ENCODE measurements at regions not wholly inside any gene's neighbourhood (a gene's known extent, or its start where the extent isn't known, plus 50 kb on each side); places are given as distances from the start of the nearest gene placed in this dataset.

GRCh38 chr21:27126140-27126539, 159.3 kb upstream of the ADAMTS5 start:
- no peak for DNase-seq

- DNase-seq, result no peak
Observed at GRCh38 chr21:27122686-27123085, 155.8 kb upstream of the ADAMTS5 start.

DNA sequence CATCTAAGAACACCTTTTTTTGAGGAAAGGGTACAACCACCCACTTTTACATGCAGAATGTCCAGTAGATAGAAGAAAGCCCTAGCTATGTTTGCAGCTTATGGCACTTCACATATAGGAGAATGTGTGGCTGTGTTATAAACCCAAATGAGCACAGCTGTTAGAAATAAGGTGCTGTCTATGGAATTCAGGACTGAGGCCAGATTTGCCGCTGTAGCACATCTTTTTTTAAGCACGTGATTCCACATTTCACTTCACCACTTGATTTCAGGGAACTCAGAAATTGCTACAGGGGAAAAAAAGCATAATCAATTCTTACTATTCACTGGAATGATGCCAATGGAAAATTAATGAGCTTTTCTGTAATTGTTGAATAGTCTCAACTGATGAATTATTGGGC, 147.2 kb upstream of the ADAMTS5 start:
- no peak for DNase-seq

- DNase-seq, result no peak
Observed at GRCh38 chr21:27112186-27112585, 145.3 kb upstream of the ADAMTS5 start.

- no peak for DNase-seq
Observed at GRCh38 chr21:27110956-27111355, 144.1 kb upstream of the ADAMTS5 start.

DNA sequence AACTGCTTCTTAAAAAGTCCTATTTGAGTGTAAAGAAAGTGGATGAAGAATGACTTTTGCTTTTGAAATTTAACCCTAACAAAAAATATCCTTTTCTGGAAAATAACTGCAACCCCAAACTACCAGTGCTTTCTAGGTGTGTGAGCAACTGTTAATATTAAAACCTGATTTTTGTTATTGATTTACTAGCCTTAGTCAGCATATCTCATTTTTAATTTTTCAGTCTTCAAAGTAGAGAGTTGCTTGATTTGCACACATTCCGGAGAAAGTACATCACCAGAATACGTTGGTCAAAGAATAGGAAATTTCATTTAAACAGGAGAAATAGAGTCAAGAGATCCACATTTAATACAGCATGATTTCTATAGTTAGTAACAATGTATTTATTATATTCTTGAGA, 141.8 kb upstream of the ADAMTS5 start:
- no peak for DNase-seq

DNA sequence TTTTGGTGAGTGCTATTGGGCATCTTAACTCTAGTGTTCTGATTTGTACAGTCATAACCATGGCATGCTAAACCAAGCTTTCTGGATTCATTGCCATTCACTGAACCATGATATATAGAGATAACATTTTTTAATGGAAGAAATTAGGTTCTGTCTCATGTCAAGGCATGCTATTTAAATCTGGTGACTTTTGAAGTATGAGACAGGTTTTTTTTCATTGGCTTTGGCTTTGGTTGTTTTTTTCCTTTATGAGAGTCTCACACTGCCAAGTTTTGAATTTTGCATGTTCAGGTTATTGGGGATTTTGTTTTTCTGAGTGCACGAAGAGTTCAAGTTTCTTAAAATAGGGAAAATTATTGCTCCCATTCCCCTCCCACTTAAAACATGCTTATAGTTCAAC, 141.3 kb upstream of the ADAMTS5 start:
- no peak for DNase-seq

- DNase-seq, result no peak
Observed at GRCh38 chr21:27104846-27105431, 138.1 kb upstream of the ADAMTS5 start.

DNA sequence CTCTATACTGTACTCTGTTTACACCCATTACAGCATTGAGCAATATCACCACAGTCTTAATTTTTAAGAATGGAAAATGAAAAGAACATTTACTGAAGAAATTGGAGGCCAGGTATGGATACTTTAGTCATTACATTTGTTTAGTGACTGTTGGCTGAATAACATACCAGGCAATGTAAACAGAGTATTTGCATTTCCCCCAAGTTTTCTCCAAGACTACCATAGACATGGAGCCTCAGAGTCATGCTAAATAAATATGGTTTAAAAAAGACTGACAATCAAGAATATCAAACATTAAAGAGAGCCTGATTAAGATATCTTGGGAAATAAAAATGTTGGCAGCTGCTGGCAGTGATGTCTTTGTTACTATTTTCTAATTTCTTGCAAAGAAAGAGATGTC, 136.9 kb upstream of the ADAMTS5 start:
- no peak for DNase-seq

DNA sequence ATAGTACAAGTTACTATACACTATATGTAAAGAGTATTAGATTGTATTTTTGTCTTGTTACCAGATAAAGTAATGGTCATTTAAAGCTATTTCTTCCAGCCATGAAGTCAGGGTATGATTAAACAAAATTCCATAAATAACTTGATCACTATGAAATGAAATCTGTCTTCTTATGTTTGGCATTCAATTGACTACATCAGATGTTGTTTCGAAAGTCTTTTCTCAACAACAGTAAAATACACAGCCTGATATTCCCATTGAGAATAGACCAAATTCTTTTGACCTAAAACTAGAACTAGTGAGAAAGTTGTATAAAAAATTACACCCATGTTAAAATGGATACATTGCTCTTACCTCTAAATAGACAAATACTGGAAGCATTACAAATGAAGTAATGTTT, 134.6 kb upstream of the ADAMTS5 start:
- no peak for DNase-seq

DNA sequence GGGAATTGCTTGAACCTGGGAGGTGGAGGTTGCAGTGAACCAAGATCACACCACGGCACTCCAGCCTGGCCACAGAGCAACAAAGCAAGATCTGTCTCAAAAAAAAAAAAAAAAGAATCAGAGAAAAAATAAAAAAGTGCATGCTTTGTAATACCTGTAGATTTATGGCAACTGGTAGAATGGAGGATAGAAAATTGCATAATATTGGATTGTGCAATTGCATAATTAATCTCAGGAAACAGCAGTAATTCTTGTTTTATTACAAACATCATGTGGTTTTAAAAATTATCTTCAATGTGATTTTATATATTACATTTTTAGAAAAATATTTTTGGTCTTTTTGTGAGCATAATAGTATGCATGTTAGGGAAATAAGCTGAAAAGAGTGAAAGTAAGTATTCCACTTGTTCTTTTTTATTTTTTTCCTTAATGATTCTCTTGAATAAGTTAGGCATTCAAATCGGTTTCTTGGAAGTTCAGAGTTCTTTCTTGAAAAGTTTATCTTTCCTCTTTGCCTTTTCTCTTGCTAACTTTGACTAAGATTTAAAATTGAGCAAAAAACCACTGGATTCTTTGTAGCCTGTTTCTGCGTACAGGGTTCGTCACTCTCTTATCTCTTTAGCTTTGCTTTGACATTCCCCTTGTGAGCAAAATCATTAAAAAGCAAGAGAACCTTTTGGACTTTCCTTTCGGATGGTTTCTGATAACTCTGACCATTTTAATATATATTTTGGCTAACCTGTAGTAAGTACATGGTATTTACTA, 127.5 kb upstream of the ADAMTS5 start:
- DNase-seq, result no peak

DNA sequence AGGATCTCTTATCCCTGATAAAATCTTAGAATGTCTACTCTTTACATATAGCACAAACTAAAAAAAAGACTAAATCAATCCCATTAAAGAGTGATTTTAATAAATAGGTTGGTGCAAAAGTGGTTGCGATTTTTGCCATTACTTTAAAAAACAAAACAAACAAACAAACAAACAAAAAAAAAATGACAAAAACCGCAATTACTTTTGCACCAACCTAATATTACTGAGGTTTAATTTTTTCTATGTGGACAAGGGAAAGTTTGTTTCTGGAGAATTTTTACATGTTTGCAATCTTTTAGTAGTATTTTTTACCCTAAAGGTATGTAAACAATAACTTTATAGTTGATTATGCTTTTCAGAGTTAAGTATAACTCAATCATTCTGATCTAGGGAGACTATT, 119.7 kb upstream of the ADAMTS5 start:
- DNase-seq, result no peak

DNA sequence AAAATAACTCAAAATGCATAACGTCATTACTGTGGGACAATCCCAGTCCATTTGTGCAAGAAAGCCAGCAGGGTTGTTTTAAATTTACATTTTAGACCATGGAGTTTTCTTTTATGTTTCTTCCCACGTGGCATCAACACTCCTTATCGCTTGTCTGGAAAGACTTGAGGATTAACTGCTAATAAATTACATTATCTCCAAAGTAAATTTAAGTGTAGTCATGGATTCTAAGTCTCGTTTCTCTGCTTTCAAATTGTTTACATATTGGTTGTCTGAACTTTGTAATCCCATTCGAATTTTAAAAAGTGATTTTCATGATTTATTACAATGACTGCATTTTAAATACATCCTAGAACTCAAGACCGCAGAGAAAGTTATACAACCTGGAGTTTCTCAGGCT, 119.3 kb upstream of the ADAMTS5 start:
- DNase-seq, result no peak

- no peak for DNase-seq
Observed at GRCh38 chr21:27085387-27085786, 118.5 kb upstream of the ADAMTS5 start.

GRCh38 chr21:27083144-27083543, 116.3 kb upstream of the ADAMTS5 start:
- no peak for DNase-seq

DNA sequence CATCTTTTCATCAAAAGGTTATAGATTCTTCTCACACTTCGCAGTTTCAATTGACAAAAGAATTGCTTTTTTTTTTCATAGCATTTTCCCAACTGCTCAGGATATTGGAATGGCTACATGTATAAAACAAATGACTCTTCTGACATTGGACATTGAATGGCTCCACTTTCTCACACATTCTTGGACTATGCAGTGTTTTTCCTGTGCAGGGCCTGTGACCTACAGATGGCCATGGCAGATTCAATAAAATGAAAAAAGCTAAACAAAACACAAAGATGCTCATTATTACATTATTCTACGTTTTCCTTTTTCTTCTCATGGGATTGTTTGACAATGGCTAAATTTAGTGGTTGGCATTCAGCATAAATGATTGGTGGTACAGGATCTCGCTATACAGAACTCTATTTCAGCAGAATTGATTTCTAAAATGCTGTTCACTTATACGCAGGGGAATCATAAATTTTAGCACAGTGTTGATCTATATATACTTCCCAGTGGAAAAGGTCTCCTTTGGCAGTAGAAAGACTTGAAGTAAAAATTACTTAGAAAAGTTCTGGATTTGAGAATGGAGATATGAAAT, 115.6 kb upstream of the ADAMTS5 start:
- no peak for DNase-seq

DNA sequence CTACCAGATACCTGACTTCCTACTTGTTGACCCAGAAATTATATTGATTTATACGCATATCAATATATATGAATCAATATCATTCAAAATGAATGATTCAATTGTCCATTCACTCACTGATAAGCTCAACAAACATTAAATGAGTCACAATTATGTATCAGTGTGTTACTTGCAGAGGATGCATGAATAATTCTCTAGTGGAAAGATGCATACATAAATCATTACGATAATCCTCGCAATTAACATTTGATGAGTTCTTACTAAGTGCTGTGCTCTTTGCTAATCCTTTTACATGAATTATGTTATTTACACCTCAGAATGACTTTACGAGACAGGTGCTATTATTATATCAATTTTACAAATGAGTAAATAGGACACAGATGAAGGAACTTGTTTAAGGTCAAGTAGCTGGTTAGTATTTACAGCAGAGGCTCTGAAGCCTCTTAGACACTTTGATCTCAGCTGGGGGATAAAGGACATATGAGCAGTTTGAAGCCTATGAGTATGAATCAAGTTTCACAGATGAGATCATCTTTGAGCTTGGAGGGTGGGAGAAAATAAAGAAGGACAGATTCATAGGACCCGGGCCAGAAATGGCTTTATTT, 112.8 kb upstream of the ADAMTS5 start:
- DNase-seq, result no peak

DNA sequence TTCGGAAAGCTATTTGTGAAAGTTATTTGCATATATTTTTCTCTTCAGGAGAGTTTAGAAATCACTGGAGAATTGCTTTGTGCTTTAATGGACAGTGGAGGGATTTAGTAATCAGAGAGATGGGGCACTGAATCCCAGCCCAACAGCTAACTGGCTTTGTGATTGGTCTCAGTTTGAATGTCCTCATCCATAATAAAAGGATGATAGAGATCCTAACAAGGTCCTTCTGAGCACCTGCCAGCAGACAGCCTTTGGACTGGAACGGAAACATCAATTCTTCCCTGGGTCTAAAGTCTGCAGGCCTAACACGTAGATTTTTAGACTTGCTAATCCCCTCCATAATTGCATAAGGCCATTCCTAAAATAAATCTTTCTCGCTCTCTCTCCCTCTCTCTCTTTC, 112.0 kb upstream of the ADAMTS5 start:
- DNase-seq, result no peak

GRCh38 chr21:27077501-27077900, 110.6 kb upstream of the ADAMTS5 start:
- no peak for DNase-seq

- no peak for DNase-seq
Observed at GRCh38 chr21:27076025-27076424, 109.1 kb upstream of the ADAMTS5 start.

GRCh38 chr21:27070861-27071670, 104.2 kb upstream of the ADAMTS5 start:
- DNase-seq, result no peak

- no peak for DNase-seq
Observed at GRCh38 chr21:27068811-27069210, 101.9 kb upstream of the ADAMTS5 start.

DNA sequence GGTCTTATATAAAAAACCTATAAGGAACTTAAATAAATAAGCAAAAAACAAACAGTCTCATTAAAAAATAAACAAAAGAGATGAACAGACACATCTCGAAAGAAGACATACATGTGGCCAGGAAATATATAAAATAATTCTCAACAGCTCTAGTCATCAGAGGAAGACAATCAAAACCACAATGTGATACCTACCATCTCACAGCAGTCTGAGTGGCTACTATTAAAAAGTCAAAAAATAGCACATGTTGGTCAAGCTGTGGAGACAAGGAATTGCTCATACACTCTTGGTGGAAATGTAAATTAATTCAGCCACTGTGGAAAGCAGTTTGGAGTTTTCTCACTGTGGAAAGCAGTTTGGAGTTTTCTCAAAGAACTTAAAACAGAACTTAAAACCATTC, 100.3 kb upstream of the ADAMTS5 start:
- no peak for DNase-seq

Measured in right forelimb (tissue), 1 donor.